KMS-11 (cell line): ENCODE measurements at regions not wholly inside any gene's neighbourhood (a gene's known extent, or its start where the extent isn't known, plus 50 kb on each side); places are given as distances from the start of the nearest gene placed in this dataset.

ENCODE experiments used
- H2AFZ ChIP-seq: fragments of 200-600 bp; sonication (generic); 2 replicates; pipeline ENCODE4 v1.6.1; 2016; ENCODE audit warnings: antibody characterized with exemption, mixed run types, low read depth
- H3K27ac ChIP-seq: fragments of 200-600 bp; sonication (generic); 2 replicates; pipeline ENCODE4 v1.6.1; 2016; ENCODE audit warnings: mild to moderate bottlenecking, mixed run types
- H3K27me3 ChIP-seq: fragments of 200-600 bp; sonication (generic); 2 replicates; pipeline ENCODE4 v1.6.1; 2017; ENCODE audit warnings: mild to moderate bottlenecking, low read depth, mixed run types, moderate library complexity; ENCODE audit not compliant: insufficient read depth
- H3K36me3 ChIP-seq: fragments of 200-600 bp; sonication (generic); 2 replicates; pipeline ENCODE4 v1.6.1; 2017; ENCODE audit warnings: mild to moderate bottlenecking, mixed run types; ENCODE audit not compliant: insufficient read depth
- H3K4me1 ChIP-seq: fragments of 200-600 bp; sonication (generic); 2 replicates; pipeline ENCODE4 v1.6.1; 2016; ENCODE audit warnings: mild to moderate bottlenecking, low read depth, mixed run types; ENCODE audit not compliant: poor library complexity, severe bottlenecking
- H3K4me2 ChIP-seq: fragments of 200-600 bp; sonication (generic); 2 replicates; pipeline ENCODE4 v1.7.0; 2016; ENCODE audit warnings: mild to moderate bottlenecking, mixed run types
- H3K4me3 ChIP-seq: fragments of 200-600 bp; sonication (generic); IDR thresholded peaks from 2 replicates; pipeline ENCODE4 v1.6.1; 2017; ENCODE audit warnings: low read depth, low read length, mixed read lengths; ENCODE audit not compliant: insufficient read depth
- H3K79me2 ChIP-seq: fragments of 200-600 bp; sonication (generic); 2 replicates; pipeline ENCODE4 v1.6.1; 2016; ENCODE audit warnings: low read depth, mixed run types; ENCODE audit not compliant: insufficient read depth
- H3K9ac ChIP-seq: fragments of 200-600 bp; sonication (generic); 2 replicates; pipeline ENCODE4 v1.6.1; 2016; ENCODE audit warnings: mild to moderate bottlenecking, mixed run types
- H4K20me1 ChIP-seq: fragments of 200-600 bp; sonication (generic); 2 replicates; pipeline ENCODE4 v1.6.1; 2016; ENCODE audit warnings: mild to moderate bottlenecking, mixed run types; ENCODE audit not compliant: insufficient read depth
- CTCF ChIP-seq: fragments of 200-600 bp; sonication (generic); conservative IDR thresholded peaks from 2 replicates; pipeline ENCODE4 v1.6.1; 2017; ENCODE audit warnings: low read depth, mild to moderate bottlenecking, antibody characterized with exemption, low read length, moderate library complexity, mixed read lengths

GRCh38 chr3:168876346-168877035, 780.8 kb upstream of the GOLIM4 start:
- H3K4me1 ChIP-seq, result no peaks in the 10 kb centered on the region
- H3K36me3 ChIP-seq, result no peaks in the 10 kb centered on the region
- H3K9ac ChIP-seq, result no peak overlapping the region
- TF ChIP-seq CTCF, result no peak
- H3K27ac ChIP-seq, result no peak overlapping the region
- H2AFZ ChIP-seq, result no peak overlapping the region
- H4K20me1 ChIP-seq, result no peaks in the 10 kb centered on the region
- no peak overlapping the region for H3K4me3 ChIP-seq
- no peaks in the 10 kb centered on the region for H3K27me3 ChIP-seq
- H3K79me2 ChIP-seq, result no peaks in the 10 kb centered on the region
- no peak overlapping the region for H3K4me2 ChIP-seq

- H2AFZ ChIP-seq, result no peak overlapping the region
- TF ChIP-seq CTCF, result no peak
- no peak overlapping the region for H3K4me3 ChIP-seq
- no peak overlapping the region for H3K9ac ChIP-seq
- H3K27ac ChIP-seq, result no peak overlapping the region
- no peaks in the 10 kb centered on the region for H3K79me2 ChIP-seq
- no peaks in the 10 kb centered on the region for H3K27me3 ChIP-seq
- H3K36me3 ChIP-seq, result no peaks in the 10 kb centered on the region
- no peaks in the 10 kb centered on the region for H3K4me1 ChIP-seq
- no peak overlapping the region for H3K4me2 ChIP-seq
- H4K20me1 ChIP-seq, result no peaks in the 10 kb centered on the region
These were observed 777.1 kb upstream of the GOLIM4 start for GRCh38 chr3:168872826-168873225.

GRCh38 chr3:168870892-168871291, 775.2 kb upstream of the GOLIM4 start:
- no peak overlapping the region for H3K27ac ChIP-seq

GRCh38 chr3:168865022-168865551, 769.4 kb upstream of the GOLIM4 start:
- H4K20me1 ChIP-seq, result no peaks in the 10 kb centered on the region
- H3K79me2 ChIP-seq, result no peaks in the 10 kb centered on the region
- H3K4me3 ChIP-seq, result no peak overlapping the region
- no peak overlapping the region for H2AFZ ChIP-seq
- H3K9ac ChIP-seq, result no peak overlapping the region
- H3K4me1 ChIP-seq, result no peaks in the 10 kb centered on the region
- no peak overlapping the region for H3K27ac ChIP-seq
- H3K27me3 ChIP-seq, result no peaks in the 10 kb centered on the region
- H3K36me3 ChIP-seq, result no peaks in the 10 kb centered on the region
- peak; percentile 80 for TF ChIP-seq CTCF
- no peak overlapping the region for H3K4me2 ChIP-seq

More at GRCh38 chr3:168870892-168871291, 775.2 kb upstream of the GOLIM4 start:
- no peaks in the 10 kb centered on the region for H3K36me3 ChIP-seq
- no peak overlapping the region for H3K9ac ChIP-seq
- H3K4me3 ChIP-seq, result no peak overlapping the region
- H3K27me3 ChIP-seq, result no peaks in the 10 kb centered on the region
- no peak overlapping the region for H2AFZ ChIP-seq
- no peak overlapping the region for H3K4me2 ChIP-seq
- no peaks in the 10 kb centered on the region for H4K20me1 ChIP-seq
- no peak for TF ChIP-seq CTCF
- H3K4me1 ChIP-seq, result no peaks in the 10 kb centered on the region
- H3K79me2 ChIP-seq, result no peaks in the 10 kb centered on the region
